Mucosa of descending colon (tissue), 3 donors: ENCODE measurements at regions not wholly inside any gene's neighbourhood (a gene's known extent, or its start where the extent isn't known, plus 50 kb on each side); places are given as distances from the start of the nearest gene placed in this dataset.
"Not testable (repeated sequence)": the region's sequence is repeated elsewhere in the genome, so short reads cannot be mapped to it uniquely, and the experiment has no call there.

Experiments used
- ATAC-seq: fragments of 200-7000 bp; cut with Tn5 transposase; one replicate; pipeline ENCODE4 v1.9.1; 2020; ENCODE audit warnings: mild to moderate bottlenecking, moderate library complexity
- DNase-seq, 3 donors: peaks; one replicate each; pipeline ENCODE4 v3.0.0-alpha.2; 2020
- H3K36me3 ChIP-seq: fragments of 200-600 bp; one replicate; pipeline ENCODE4 v1.8.0; 2021; ENCODE audit warnings: low read depth, mild to moderate bottlenecking
- H3K4me1 ChIP-seq: fragments of 200-600 bp; one replicate; pipeline ENCODE4 v1.8.0; 2021; ENCODE audit warnings: low read depth, mild to moderate bottlenecking
- H3K4me3 ChIP-seq: fragments of 200-600 bp; one replicate; pipeline ENCODE4 v1.8.0; 2021; ENCODE audit warnings: mild to moderate bottlenecking
- H3K9me3 ChIP-seq: fragments of 200-600 bp; one replicate; pipeline ENCODE4 v1.8.0; 2021; ENCODE audit warnings: mild to moderate bottlenecking
- CTCF ChIP-seq: fragments of 200-600 bp; IDR thresholded peaks from one replicate; pipeline ENCODE4 v1.8.0; 2022; ENCODE audit warnings: antibody characterized with exemption, mild to moderate bottlenecking
- intact Hi-C, 2 donors: fragments of 100-400 bp; cut with DNase I in 1 of 2; cut with micrococcal nuclease in 1 of 2; formaldehyde crosslinking; loops; one replicate each; pipeline versions ENCODE4 v1.11.0 to v1.11.1; 2022; cut with DNase I, micrococcal nuclease
- donor health status: DM: no; HTN: no; CAD: no; lungs with moderate emphysema.
- donor health status: DM: no; HTN: no; CAD: no.
- donor health status: DM: no; HTN: yes; CAD: no.

DNA sequence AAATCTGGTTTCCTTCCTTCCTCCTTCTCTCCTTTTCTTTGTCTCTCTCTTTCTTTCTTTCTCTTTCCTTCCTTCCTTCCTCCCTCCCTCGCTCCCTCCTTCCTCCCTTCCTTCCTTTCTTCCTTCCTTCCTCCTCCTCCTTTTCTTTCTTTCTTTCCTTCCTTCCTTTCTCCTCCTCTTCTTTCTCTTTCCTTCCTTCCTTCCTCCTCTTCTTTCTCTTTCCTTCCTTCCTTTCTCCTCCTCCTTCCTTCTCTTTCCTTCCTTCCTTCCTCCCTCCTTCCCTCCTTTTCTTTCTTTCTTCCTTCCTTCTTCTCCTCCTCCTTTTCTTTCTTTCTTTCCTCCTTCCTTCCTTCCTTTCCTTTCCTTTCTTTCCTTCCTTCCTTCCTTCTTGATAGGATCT is 61.2 kb downstream of the VIP start:
- Histone ChIP-seq H3K4me1 (no peaks in the 10 kb centered on the region), H3K36me3 (no peaks in the 10 kb centered on the region), H3K4me3 (no peak overlapping the region), H3K9me3 (no peaks in the 10 kb centered on the region)
- TF ChIP-seq CTCF, result no peak
- no peak for DNase-seq
- intact Hi-C loops, result no loop called here
- no peak for ATAC-seq

DNA sequence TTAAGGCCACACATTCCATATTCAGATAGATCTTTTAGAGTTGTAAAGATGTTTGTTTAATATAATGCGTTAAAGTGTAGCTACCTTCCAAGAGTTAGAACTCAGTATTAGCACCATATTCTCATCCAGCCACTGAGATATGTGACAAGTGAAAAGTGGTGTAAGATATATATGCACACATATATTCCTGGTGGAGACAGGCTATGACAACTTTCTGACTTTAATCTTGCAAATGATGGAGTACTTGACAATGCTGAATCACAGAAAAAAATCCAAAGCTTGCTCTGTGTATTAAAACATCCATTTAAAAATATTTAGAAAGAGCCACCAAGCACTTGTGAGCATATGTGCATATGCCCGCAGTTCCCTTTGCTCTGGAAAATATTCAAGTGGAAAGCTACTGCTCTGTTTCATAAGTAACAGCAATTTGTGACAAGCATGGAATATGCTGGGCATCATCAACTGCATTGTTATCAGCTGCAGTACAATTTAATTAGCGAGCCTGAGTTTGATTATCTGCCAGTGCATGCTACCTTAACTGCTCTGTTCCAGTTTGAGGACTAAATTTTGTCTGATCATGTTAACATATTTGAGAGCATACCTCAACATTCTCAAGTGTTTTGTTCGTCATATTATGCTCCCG is 64.8 kb downstream of the VIP start:
- no peak overlapping the region for H3K4me3 ChIP-seq
- DNase-seq, result no peak
- TF ChIP-seq CTCF, result no peak
- no peaks in the 10 kb centered on the region for H3K36me3 ChIP-seq
- intact Hi-C loops, result no loop called here
- no peak for ATAC-seq
- no peaks in the 10 kb centered on the region for H3K9me3 ChIP-seq
- H3K4me1 ChIP-seq, result no peaks in the 10 kb centered on the region

- intact Hi-C loops, result no loop called here
- H3K4me3 ChIP-seq, result no peak overlapping the region
- no peaks in the 10 kb centered on the region for H3K36me3 ChIP-seq
- ATAC-seq (no peak), DNase-seq (no peak)
- H3K4me1 ChIP-seq, result no peaks in the 10 kb centered on the region
- H3K9me3 ChIP-seq, result no peaks in the 10 kb centered on the region
- no peak for TF ChIP-seq CTCF
These were observed 65.5 kb downstream of the VIP start for GRCh38 chr6:152816055-152816454.

DNA sequence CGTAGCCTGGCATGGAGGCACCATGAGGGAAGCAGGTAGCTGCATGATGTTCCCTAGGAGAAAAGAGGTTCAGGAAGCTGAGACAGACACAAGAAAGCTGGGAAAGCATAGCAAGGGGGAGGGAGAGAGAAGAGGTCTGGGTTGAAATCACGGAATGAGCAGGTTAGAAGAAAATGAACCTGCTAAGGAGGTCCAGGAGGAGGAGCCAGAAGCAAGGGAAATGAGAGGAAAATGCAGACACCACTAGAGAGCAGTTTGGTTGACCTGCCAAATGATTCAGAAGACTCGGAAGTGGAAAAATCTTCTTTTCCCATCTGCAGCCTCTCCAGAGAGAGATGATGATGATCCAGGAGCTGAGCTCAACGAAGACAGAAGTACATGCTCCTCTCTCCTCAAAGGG is 70.9 kb downstream of the VIP start:
- intact Hi-C loops, result no loop called here
- no peak for DNase-seq
- H3K4me3 ChIP-seq, result no peak overlapping the region
- no peaks in the 10 kb centered on the region for H3K36me3 ChIP-seq
- H3K4me1 ChIP-seq, result no peaks in the 10 kb centered on the region
- H3K9me3 ChIP-seq, result no peaks in the 10 kb centered on the region
- no peak for TF ChIP-seq CTCF
- no peak for ATAC-seq

DNA sequence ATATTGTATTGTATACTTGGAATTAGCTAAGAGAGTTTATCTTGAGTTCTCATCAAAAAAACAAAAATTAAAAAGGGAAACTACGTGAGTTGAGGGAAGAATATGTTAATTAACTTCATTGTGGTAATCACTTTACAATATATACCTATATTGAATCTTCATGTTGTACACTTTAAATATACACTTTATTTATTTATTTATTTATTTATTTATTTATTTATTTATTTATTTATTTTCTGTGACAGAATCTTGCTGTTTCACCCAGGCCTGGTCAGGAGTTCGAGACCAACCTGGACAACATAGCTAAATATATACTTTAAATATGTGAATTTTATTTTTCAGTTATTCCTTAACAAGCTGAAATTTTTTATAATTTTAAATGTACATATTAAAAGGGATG is 74.1 kb downstream of the VIP start:
- ATAC-seq (no peak), DNase-seq (no peak)
- H3K36me3 ChIP-seq, result no peaks in the 10 kb centered on the region
- no peaks in the 10 kb centered on the region for H3K9me3 ChIP-seq
- TF ChIP-seq CTCF, result no peak
- H3K4me3 ChIP-seq, result no peak overlapping the region
- H3K4me1 ChIP-seq, result no peaks in the 10 kb centered on the region
- intact Hi-C loops, result no loop called here

DNA sequence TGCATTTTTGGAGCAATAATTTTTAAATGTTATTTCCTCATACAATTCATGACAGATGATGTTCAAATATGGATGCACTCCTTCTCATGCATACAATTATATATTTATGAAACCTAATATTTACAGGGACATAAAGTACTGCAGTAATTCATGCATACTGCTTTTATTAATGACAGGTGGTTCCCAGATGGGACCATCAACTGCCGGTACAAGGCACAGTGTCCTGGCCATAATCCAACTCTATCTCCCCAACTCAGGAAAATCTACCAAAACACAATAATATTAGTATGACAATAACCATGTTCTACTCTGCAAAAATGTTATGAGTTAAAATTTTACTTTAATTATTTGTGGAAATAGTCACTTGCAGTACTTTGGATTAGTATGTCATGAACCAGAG is 77.8 kb downstream of the VIP start:
- DNase-seq, result no peak
- no peak for TF ChIP-seq CTCF
- Histone ChIP-seq H3K36me3 (no peaks in the 10 kb centered on the region), H3K4me3 (no peak overlapping the region), H3K9me3 (no peaks in the 10 kb centered on the region), H3K4me1 (no peaks in the 10 kb centered on the region)
- intact Hi-C loops, result no loop called here
- no peak for ATAC-seq

DNA sequence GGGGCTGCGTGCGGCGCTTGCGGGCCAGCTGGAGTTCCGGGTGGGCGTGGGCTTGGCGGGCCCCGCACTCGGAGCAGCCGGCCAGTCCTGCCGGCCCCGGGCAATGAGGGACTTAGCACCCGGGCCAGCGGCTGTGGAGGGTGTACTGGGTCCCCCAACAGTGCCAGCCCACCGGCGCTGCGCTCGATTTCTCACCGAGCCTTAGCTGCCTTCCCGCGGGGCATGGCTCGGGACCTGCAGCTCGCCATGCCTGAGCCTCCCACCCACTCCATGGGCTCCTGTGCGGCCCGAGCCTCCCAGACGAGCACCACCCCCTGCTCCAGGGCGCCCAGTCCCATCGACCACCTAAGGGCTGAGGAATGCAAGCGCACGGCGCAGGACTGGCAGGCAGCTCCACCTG is 83.8 kb downstream of the VIP start:
- H3K4me1 ChIP-seq, intact Hi-C loops, ATAC-seq, DNase-seq, H3K4me3 ChIP-seq, H3K36me3 ChIP-seq, H3K9me3 ChIP-seq: not testable (repeated sequence)
